GM18507 (cell line): ENCODE measurements at regions not wholly inside any gene's neighbourhood (a gene's known extent, or its start where the extent isn't known, plus 50 kb on each side); places are given as distances from the start of the nearest gene placed in this dataset.

Source experiments
- DNase-seq: peaks from one replicate; pipeline ENCODE4 v3.0.0; 2011; ENCODE audit warnings: low read depth; ENCODE audit not compliant: insufficient read length; ENCODE audit errors: extremely low spot score
- FAIRE-seq: peaks from 2 replicates; lab custom pipeline; 2011; peaks lifted over from hg19 to GRCh38; lab: Jason Lieb, UNC

DNA sequence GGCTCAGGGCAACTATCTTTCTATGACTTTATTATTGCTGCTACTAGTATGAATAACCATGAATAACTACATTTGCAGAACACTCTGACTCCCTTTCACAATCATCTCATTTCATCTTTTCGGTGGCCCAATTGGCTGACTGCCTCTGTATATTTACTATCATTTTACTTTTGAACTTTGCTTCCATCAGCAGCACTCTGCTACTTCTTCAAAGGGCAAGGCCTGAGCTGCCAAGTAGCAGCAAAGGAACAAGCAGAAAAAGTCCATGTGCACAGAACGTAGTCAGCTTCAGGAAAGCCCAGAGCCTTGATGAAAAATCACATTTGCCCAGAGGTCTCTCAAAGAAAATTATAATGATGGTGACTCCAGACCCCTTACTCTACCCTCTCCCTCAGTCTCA lies 214.5 kb upstream of the PUM3 start:
- FAIRE-seq = no peak
- DNase-seq = no peak

- no peak for FAIRE-seq
- no peak for DNase-seq
Observed at GRCh38 chr9:3054017-3054586, 210.2 kb upstream of the PUM3 start.

DNA sequence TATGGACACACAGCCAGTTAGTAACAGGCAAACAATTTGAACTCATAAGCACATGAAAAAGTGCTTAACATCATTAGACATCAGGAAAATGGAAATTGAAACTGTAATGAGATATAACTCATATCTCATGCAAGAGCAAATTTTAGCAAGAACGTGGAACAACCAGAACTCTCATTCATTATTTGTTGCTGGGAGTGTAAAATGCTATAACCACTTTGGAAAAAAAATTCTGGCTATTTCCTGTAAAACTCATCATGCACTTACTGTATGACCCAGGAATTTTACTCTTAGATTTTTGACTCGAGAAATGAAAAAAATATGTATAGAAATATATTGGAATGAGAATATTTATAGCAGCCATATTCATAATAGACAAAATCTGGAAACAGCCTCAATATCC lies 205.7 kb upstream of the PUM3 start:
- FAIRE-seq (no peak), DNase-seq (no peak)

DNA sequence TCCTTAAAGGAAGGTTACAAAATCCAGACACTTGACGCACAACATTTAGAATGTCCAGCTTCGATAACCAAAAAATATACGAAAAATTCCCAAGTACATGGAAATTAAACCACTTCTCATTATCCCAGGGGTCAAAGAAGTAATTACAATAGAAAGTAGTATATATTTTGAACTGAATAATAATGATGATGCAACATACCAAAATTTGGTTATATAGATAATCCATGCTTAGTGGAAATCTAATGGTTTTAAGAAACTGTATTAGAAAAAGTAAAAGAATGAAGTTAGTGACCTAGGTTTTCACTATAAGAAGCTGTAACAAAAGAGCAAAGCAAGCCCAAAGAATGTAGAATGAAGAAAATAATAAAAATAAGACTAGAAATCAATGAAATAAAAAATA lies 204.0 kb upstream of the PUM3 start:
- DNase-seq (no peak), FAIRE-seq (no peak)

- FAIRE-seq (no peak), DNase-seq (no peak)
Observed at GRCh38 chr9:3045153-3045552, 201.3 kb upstream of the PUM3 start.

- FAIRE-seq = no peak
Observed at GRCh38 chr9:3043369-3043768, 199.5 kb upstream of the PUM3 start.

DNA sequence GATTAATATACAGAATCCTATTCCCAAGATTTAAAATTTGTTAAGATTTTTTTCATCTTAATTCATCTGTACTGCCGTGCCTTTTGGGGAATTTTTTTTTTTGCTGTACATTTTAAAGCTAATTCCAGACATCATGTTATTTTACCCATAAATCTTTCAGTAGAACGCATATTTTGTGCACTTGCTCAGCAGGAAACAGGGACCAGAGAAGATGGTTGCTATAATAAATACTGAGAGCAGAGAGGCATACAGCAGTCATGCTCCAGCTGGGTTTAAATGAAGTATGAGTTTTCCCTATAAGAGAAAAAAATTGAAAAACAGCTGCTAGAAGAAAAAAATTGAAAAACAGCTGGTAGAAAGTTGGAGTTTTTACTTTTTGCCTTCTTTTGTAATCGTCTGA lies 196.9 kb upstream of the PUM3 start:
- no peak for FAIRE-seq
- no peak for DNase-seq

More at GRCh38 chr9:3043369-3043768, 199.5 kb upstream of the PUM3 start:
- DNase-seq = no peak

- FAIRE-seq = no peak
- no peak for DNase-seq
Observed at GRCh38 chr9:3036333-3036700, 192.4 kb upstream of the PUM3 start.

DNA sequence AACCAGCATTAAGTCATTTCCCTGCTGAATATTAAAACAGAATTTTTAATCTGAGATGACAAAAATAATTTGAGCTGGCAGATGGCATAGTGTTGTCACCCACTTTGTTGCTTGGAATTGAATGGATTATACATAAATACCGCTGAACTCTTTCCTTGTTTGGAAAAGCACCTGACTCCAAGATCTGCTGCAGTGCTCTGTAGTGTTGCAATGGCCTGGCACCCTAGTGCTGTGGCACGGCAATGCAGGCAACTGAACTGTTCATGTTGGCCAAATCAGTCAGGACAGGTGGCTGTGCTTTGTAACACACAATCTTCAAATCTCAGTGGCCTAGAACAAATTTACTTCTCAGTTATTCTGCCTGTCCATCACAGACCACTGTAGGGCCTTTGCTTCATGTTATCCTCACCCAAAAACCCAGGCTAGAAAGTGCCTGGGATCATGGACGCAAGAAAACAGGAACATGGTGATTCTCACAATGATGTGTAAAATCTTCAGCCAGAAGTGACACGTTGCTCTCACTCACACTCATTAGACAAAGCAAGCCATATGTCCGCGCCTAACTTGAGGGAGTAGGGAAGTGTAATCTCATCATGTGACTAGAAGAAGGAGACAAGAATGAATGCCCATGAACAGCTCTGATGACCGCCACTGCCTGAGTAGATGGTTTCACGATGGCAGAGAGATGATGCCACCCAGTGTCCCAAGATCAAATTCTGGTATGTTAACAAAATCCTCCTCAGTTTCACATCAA lies 191.9 kb upstream of the PUM3 start:
- FAIRE-seq = no peak

DNA sequence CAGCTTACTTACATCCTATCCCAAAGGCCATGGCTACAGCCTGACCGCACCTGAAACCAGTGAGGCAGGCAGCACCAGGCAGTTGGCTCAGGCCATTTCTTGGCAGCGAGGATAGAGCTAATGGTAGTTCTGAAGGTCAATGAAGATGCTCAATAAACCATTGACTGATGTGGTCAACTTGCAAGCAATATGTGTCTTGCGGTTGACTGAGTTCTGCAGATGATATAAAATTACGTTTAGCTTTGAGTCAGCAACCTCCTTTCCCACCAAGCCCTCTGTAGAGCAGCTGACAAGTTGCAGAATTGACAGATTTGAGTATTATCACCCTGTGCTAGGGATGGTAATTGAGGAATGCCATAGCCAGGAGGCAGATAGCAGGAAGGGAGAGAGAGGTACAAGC lies 189.0 kb upstream of the PUM3 start:
- FAIRE-seq (no peak), DNase-seq (no peak)

More for the DNA sequence above, 191.9 kb upstream of the PUM3 start:
- no peak for DNase-seq

DNA sequence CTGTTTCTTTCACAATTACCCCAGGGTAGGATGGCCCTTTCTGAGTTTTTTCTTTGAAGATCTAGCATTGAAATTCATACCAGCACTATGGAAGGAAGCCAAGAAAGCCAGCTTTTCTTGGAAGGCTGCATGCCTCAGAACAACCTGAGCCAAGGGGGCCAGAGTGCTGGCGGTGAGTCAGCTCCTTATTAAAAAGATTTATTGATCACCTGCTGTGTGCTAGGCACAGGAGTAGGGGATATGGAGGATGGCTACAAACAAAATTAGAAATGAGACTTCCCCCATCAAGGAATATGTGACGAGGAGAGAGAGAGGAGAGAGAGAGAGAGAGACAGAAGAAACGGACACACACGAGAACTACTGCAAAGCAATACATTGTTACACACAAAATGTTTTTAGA lies 184.6 kb upstream of the PUM3 start:
- FAIRE-seq (no peak), DNase-seq (no peak)

- FAIRE-seq (no peak), DNase-seq (no peak)
Observed at GRCh38 chr9:3027210-3027609, 183.3 kb upstream of the PUM3 start.

GRCh38 chr9:3023449-3023848 lies 179.6 kb upstream of the PUM3 start:
- no peak for DNase-seq
- FAIRE-seq = no peak

DNA sequence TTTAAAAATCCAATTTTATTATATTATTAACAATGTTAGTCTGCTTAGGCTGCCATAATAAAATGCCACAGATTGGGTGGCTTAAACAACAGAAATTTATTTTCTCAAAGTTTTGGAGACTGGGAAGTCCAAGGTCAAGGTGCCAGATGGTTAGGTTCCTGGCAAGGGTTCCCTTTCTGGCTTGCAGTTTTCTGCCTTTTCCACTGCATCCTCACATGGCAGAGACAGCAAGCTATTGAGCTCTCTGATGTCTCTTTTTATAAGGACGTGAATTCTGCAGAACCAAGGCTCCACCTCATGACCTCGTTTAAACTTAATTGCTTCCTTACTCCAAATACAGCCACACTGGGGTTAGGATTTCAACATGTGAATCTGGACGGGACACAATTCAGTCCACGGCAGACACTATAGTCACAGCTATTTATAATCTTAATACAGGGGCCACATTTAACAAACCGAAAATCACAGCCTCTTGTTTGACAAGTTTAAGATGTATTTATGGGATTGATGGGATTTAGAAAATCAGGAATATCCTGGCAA lies 174.9 kb upstream of the PUM3 start:
- DNase-seq = no peak
- no peak for FAIRE-seq

GRCh38 chr9:3018071-3018470 lies 174.2 kb upstream of the PUM3 start:
- DNase-seq (no peak), FAIRE-seq (no peak)

DNA sequence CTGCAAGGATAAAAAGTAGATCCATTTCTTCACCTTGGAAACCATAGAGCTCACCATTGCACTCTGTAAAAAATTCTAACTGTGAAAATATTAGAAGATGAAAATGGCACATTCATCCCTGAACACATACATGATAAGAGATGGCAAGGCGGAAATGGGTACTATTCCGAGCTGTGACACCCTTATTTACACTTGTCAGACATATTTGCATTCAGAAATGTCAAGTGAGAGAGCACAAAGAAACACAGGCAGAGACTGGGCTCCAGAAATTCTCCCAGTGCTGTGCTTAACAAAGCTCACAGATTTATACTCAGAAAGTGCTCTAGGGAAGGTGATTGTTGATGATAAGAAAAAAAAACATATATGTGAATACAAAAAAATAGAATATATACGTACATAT lies 170.3 kb upstream of the PUM3 start:
- FAIRE-seq = no peak
- no peak for DNase-seq

DNA sequence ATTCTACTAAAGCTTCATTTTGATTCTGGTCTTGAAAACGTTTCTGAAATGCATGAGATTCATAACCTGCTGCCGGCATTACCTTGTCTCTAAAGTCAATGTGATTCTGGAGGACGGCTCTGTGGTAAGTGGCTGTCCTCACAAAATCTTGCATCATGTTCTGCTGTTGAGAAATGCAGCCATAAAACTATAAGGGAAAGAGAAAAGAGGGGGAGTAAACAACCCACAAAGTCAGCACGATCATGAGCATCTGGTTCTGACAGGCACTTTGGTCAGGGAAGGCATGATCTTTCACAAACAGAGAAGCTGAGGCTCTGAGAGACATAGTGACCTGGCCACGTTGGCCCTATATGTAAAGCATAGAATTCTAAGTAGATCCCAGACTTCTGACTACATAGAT lies 168.9 kb upstream of the PUM3 start:
- DNase-seq = no peak
- FAIRE-seq = no peak

DNA sequence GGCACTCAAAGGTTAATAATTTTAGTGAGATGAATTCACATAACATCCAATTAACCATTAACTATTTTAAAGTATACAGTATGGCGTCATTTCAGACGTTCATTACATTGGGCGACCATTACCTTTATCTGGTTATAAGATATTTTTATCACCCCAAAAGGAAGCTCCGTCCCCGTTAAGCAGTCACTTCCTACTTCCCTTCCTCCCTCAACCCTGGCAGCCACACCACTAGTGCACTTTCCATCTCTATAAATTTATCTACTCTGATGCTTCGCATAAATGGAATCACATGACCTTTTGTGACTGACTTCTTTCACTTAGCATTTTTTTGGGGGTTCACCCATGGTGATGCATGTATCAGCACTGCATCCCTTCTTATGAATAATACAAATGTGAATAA lies 168.3 kb upstream of the PUM3 start:
- DNase-seq (no peak), FAIRE-seq (no peak)

- no peak for FAIRE-seq
Observed at GRCh38 chr9:3008091-3008490, 164.2 kb upstream of the PUM3 start.

DNA sequence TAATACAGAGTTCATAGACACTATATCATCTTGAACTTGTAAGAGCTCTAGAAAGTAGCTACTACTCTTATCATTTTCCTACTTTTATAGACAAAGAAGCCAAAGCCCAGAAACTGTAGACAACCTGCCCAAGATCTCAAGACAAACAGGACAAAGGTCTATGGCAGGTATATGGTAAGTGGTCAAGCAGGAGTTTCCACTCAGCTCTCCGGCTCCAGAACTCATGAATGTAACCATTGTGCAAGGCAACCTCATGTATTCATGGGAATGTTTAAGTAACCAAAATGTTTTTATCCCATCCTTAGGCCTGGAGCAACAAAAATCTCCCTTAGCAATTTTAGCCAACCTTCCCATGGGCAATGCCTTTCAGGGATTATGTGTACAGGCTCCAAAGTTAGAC lies 163.4 kb upstream of the PUM3 start:
- FAIRE-seq (no peak), DNase-seq (no peak)

More at GRCh38 chr9:3008091-3008490, 164.2 kb upstream of the PUM3 start:
- DNase-seq = no peak

DNA sequence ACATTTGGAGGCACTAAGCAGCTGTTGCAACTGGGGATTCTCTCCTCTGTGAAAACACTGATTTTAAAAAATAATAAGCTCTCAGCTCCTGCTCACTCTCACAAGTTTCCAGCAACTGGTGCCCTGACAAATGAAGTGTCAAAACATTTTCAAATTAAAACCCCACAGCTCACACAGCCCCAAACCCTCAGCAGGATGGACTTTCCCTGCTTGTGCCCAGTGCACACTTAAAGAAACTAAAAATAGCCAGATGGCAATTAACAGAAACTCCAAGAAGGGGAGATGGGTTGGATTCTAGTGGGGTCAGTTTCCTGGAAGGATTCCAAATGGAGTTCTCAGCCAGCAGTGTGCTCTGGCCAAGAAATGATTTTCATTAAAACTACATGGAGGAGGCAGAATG lies 163.0 kb upstream of the PUM3 start:
- no peak for FAIRE-seq
- DNase-seq = no peak
